ENCODE measurements at regions not wholly inside any gene's neighbourhood (a gene's known extent, or its start where the extent isn't known, plus 50 kb on each side); places are given as distances from the start of the nearest gene placed in this dataset.
"Not testable (repeated sequence)": the region's sequence is repeated elsewhere in the genome, so short reads cannot be mapped to it uniquely, and the experiment has no call there.

GRCh38 chr17:53765609-53766008 is 57.1 kb upstream of the KIF2B start:
- WGBS, 2 donors = 81 to 93% methylated on average over 1 of the region's 1 CpG
- no peaks in the 10 kb centered on the region for H3K36me3 ChIP-seq
- peaks cover 0 to 3% (median 0%) of the 10 kb centered on the region in 4 donors for H3K9me3 ChIP-seq
- no peak overlapping the region for H3K27ac ChIP-seq
- no peaks in the 10 kb centered on the region for H3K27me3 ChIP-seq
- H3K4me1 ChIP-seq = no peaks in the 10 kb centered on the region
- DNase-seq (ENCODE audit: low spot score in 2 of 2) = no peak
- no peak for TF ChIP-seq POLR2A (IDR thresholded peaks at IDR 0.05)
- TF ChIP-seq EP300 (IDR thresholded peaks at IDR 0.05) = no peak
- no peak for TF ChIP-seq CTCF (IDR thresholded peaks at IDR 0.05)
- no peak overlapping the region for H3K4me3 ChIP-seq

DNA sequence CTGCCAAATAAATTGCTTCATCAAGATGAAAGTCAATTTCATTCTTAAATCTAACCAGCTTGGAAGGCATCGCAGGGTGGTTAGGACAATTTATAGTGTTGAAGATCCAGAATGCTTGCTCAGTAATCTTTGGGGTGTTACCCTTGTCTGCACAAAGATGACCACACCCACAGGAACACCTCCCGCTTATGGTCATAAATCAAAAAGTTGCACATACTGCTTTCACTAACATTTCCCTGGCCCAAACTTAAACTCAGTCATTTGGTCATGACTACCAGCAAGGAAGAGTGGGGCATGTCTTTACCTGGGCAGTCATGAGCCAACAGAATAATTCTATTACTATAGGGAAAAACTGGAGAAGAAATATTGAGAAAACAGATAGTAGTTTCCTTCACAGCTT is 57.6 kb upstream of the KIF2B start:
- no peak overlapping the region for H3K4me3 ChIP-seq
- DNase-seq (ENCODE audit: low spot score in 2 of 2) = no peak
- H3K4me1 ChIP-seq = no peaks in the 10 kb centered on the region
- H3K27ac ChIP-seq = no peak overlapping the region
- TF ChIP-seq POLR2A (IDR thresholded peaks at IDR 0.05) (no peak), CTCF (IDR thresholded peaks at IDR 0.05) (no peak), EP300 (IDR thresholded peaks at IDR 0.05) (no peak)
- H3K36me3 ChIP-seq = no peaks in the 10 kb centered on the region
- H3K27me3 ChIP-seq = no peaks in the 10 kb centered on the region
- 95 to 96% methylated on average over 2 of the region's 2 CpGs for WGBS, 2 donors
- peaks cover 0 to 3% (median 0%) of the 10 kb centered on the region in 4 donors for H3K9me3 ChIP-seq

GRCh38 chr17:53757559-53757958 is 65.2 kb upstream of the KIF2B start:
- Histone ChIP-seq H3K36me3 (no peaks in the 10 kb centered on the region), H3K27ac (no peak overlapping the region), H3K9me3 (peaks cover 0 to 3% (median 0%) of the 10 kb centered on the region in 4 donors), H3K27me3 (no peaks in the 10 kb centered on the region), H3K4me1 (no peaks in the 10 kb centered on the region), H3K4me3 (no peak overlapping the region)
- TF ChIP-seq POLR2A (IDR thresholded peaks at IDR 0.05) (no peak), EP300 (IDR thresholded peaks at IDR 0.05) (no peak), CTCF (IDR thresholded peaks at IDR 0.05) (no peak)
- 98 to 100% methylated on average over 22 of the region's 22 CpGs for WGBS, 2 donors
- DNase-seq (ENCODE audit: low spot score in 2 of 2) = no peak

DNA sequence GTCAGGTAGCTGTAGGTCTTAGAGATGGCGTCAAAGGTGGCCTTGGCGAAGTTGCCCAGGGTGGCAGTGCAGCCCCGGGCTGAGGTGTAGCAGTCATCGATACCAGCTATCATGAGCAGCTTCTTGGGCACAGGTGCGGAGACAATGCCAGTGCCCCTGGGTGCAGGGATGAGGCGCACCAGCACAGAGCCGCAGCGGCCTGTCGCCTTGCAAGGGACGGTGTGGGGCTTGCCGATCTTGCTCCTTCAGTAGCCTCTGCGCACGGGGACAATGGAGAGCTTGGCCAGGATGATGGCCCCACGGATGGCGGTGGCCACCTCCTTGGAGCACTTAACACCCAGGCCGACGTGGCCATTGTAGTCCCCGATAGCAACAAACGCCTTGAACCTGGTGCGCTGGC is 65.6 kb upstream of the KIF2B start:
- H3K36me3 ChIP-seq; H3K27me3 ChIP-seq; H3K4me3 ChIP-seq; H3K4me1 ChIP-seq; H3K9me3 ChIP-seq; DNase-seq (ENCODE audit: low spot score in 2 of 2); H3K27ac ChIP-seq: not testable (repeated sequence)
- WGBS, 2 donors = 94 to 98% methylated on average over 17 to 19 of the region's 20 CpGs

GRCh38 chr17:53749178-53749577 is 73.5 kb upstream of the KIF2B start:
- no peaks in the 10 kb centered on the region for H3K27me3 ChIP-seq
- DNase-seq (ENCODE audit: low spot score in 2 of 2) = no peak
- H3K27ac ChIP-seq = no peak overlapping the region
- no peaks in the 10 kb centered on the region for H3K4me1 ChIP-seq
- TF ChIP-seq CTCF (IDR thresholded peaks at IDR 0.05) = no peak
- H3K36me3 ChIP-seq = no peaks in the 10 kb centered on the region
- H3K9me3 ChIP-seq = no peaks in the 10 kb centered on the region
- WGBS, 2 donors = 40 to 52% methylated on average over 1 of the region's 1 CpG
- no peak overlapping the region for H3K4me3 ChIP-seq

GRCh38 chr17:53748159-53748820 is 74.4 kb upstream of the KIF2B start:
- H3K9me3 ChIP-seq; H3K27ac ChIP-seq; H3K4me1 ChIP-seq; H3K36me3 ChIP-seq; H3K27me3 ChIP-seq; DNase-seq (ENCODE audit: low spot score in 2 of 2); H3K4me3 ChIP-seq: not testable (repeated sequence)
- WGBS, 2 donors = 58 to 62% methylated on average over 11 of the region's 11 CpGs

Data from tibial nerve (tissue), 4 donors.